IMR-90 (cell line): ENCODE measurements at regions not wholly inside any gene's neighbourhood (a gene's known extent, or its start where the extent isn't known, plus 50 kb on each side); places are given as distances from the start of the nearest gene placed in this dataset.

Experiments
- ATAC-seq: fragments of 200-7000 bp; cut with Tn5 transposase; 2 replicates; pipeline ENCODE4 v1.9.1; 2020; ENCODE audit warnings: low read depth, mild to moderate bottlenecking, moderate library complexity
- BruUV-seq: library from RNA; stranded (reverse); fragments of 400-500 nt; replicated peaks from 2 replicates; lab custom pipeline; 2021; lab: Mats Ljungman, UMichigan
- CTCF ChIA-PET: fragments of 300-600 bp; formaldehyde crosslinking; extraction: SDS; loops from one replicate; lab custom pipeline; 2021; ENCODE audit warnings: antibody characterized with exemption; lab: Yijun Ruan, JAX
- POLR2A ChIA-PET: fragments of 300-600 bp; sonication (Branson Sonifier 250); formaldehyde crosslinking; loops from one replicate; lab custom pipeline; 2022; ENCODE audit warnings: antibody characterized with exemption; ENCODE audit not compliant: unreplicated experiment; lab: Charles Lee
- DNase-seq: peaks from one replicate; pipeline ENCODE4 v3.0.0; 2013
- H2AFZ ChIP-seq: replicated peaks from 2 replicates; pipeline ENCODE3; 2013; ENCODE audit warnings: low read length, mild to moderate bottlenecking; ENCODE audit not compliant: poor library complexity
- H2AK5ac ChIP-seq: 2 replicates; pipeline ENCODE4 v1.6.1; 2013; ENCODE audit warnings: low read depth, low read length, inconsistent platforms
- H2AK9ac ChIP-seq: replicated peaks from 2 replicates; pipeline ENCODE3; 2013; ENCODE audit warnings: mild to moderate bottlenecking, low read depth, low read length, moderate library complexity; ENCODE audit not compliant: poor library complexity
- H2BK120ac ChIP-seq: 2 replicates; pipeline ENCODE4 v1.6.1; 2013; ENCODE audit warnings: low read depth, low read length, inconsistent platforms
- H2BK15ac ChIP-seq: 3 replicates; pipeline ENCODE4 v1.6.1; 2013; ENCODE audit warnings: low read depth, low read length, inconsistent platforms
- H2BK20ac ChIP-seq: 2 replicates; pipeline ENCODE4 v1.6.1; 2013; ENCODE audit warnings: low read depth, mild to moderate bottlenecking, inconsistent platforms, low read length, moderate library complexity
- H2BK5ac ChIP-seq: 2 replicates; pipeline ENCODE4 v1.6.1; 2013; ENCODE audit warnings: mild to moderate bottlenecking, low read depth, low read length, inconsistent platforms; ENCODE audit not compliant: poor library complexity, severe bottlenecking
- H3K14ac ChIP-seq: replicated peaks from 2 replicates; pipeline ENCODE4 v1.6.1; 2013; ENCODE audit warnings: low read depth, low read length, inconsistent platforms
- H3K18ac ChIP-seq: 2 replicates; pipeline ENCODE4 v1.6.1; 2013; ENCODE audit warnings: low read depth, low read length, control low read depth
- H3K23ac ChIP-seq: 2 replicates; pipeline ENCODE4 v1.6.1; 2013; ENCODE audit warnings: low read depth, low read length, inconsistent platforms
- H3K27ac ChIP-seq: 2 replicates; pipeline ENCODE4 v1.5.1; 2013; ENCODE audit warnings: mild to moderate bottlenecking, control low read depth, low read length; ENCODE audit not compliant: insufficient read depth
- H3K27me3 ChIP-seq: 2 replicates; pipeline ENCODE4 v1.6.1; 2013; ENCODE audit warnings: low read length; ENCODE audit not compliant: control insufficient read depth, insufficient read depth
- H3K36me3 ChIP-seq: 2 replicates; pipeline ENCODE4 v1.6.1; 2013; ENCODE audit warnings: low read length, mixed read lengths; ENCODE audit not compliant: control insufficient read depth, insufficient read depth
- H3K4ac ChIP-seq: 2 replicates; pipeline ENCODE4 v1.6.1; 2013; ENCODE audit warnings: low read depth, low read length, inconsistent platforms
- H3K4me1 ChIP-seq: 2 replicates; pipeline ENCODE4 v1.6.1; 2013; ENCODE audit warnings: low read length, mixed read lengths; ENCODE audit not compliant: control insufficient read depth, insufficient read depth
- H3K4me2 ChIP-seq: 2 replicates; pipeline ENCODE4 v1.6.1; 2013; ENCODE audit warnings: low read depth, mild to moderate bottlenecking, control low read depth, low read length, moderate library complexity
- H3K4me3 ChIP-seq: 2 replicates; pipeline ENCODE4 v1.5.1; 2013; ENCODE audit warnings: low read depth, mild to moderate bottlenecking, control low read depth, low read length, moderate library complexity; ENCODE audit not compliant: insufficient read depth
- H3K56ac ChIP-seq: 2 replicates; pipeline ENCODE4 v1.6.1; 2013; ENCODE audit warnings: low read length, inconsistent platforms; ENCODE audit not compliant: insufficient read depth; ENCODE audit errors: extremely low read depth
- H3K79me1 ChIP-seq, 2 experiments: 2 replicates each; pipeline ENCODE4 v1.6.1; 2013; ENCODE audit warnings: low read length in 2 of 2, inconsistent platforms in 1 of 2, low read depth in 1 of 2
- H3K9ac ChIP-seq: 2 replicates; pipeline ENCODE4 v1.6.1; 2013; ENCODE audit warnings: low read depth, low read length, control low read depth
- H3K9me1 ChIP-seq: 2 replicates; pipeline ENCODE4 v1.6.1; 2013; ENCODE audit warnings: low read length, inconsistent platforms; ENCODE audit not compliant: insufficient read depth
- H3K9me3 ChIP-seq: 2 replicates; pipeline ENCODE4 v1.6.1; 2013; ENCODE audit warnings: low read length; ENCODE audit not compliant: control insufficient read depth, insufficient read depth
- H4K20me1 ChIP-seq: 2 replicates; pipeline ENCODE4 v1.6.1; 2013; ENCODE audit warnings: low read length, inconsistent platforms; ENCODE audit not compliant: insufficient read depth
- H4K5ac ChIP-seq: 2 replicates; pipeline ENCODE4 v1.6.1; 2013; ENCODE audit warnings: mild to moderate bottlenecking, low read depth, low read length, control low read depth
- H4K8ac ChIP-seq, 2 experiments: 2 replicates each; pipeline ENCODE4 v1.6.1; 2013; ENCODE audit warnings: low read depth in 2 of 2, low read length in 2 of 2, control low read depth in 1 of 2, inconsistent platforms in 1 of 2
- H4K91ac ChIP-seq: 2 replicates; pipeline ENCODE4 v1.6.1; 2013; ENCODE audit warnings: low read depth, low read length, inconsistent platforms; ENCODE audit not compliant: insufficient read depth
- CTCF ChIP-seq: conservative IDR thresholded peaks from 2 replicates; pipeline ENCODE4 v1.5.1; 2012; ENCODE audit warnings: mild to moderate bottlenecking, low read depth, low read length, improper control_type of control experiment
- ELK1 ChIP-seq: fragments of 150-350 bp; IDR thresholded peaks from 2 replicates; pipeline ENCODE4 v1.6.1; 2016; ENCODE audit warnings: low read depth, mild to moderate bottlenecking, low read length, moderate library complexity, borderline replicate concordance
- FOS ChIP-seq: fragments of 150-350 bp; IDR thresholded peaks from 2 replicates; pipeline ENCODE4 v1.6.1; 2016; ENCODE audit warnings: low read depth, low read length
- MAFK ChIP-seq: IDR thresholded peaks from 2 replicates; pipeline ENCODE4 v1.6.1; 2012; ENCODE audit warnings: low read depth, low read length, improper control_type of control experiment
- MAZ ChIP-seq: IDR thresholded peaks from 2 replicates; pipeline ENCODE4 v1.6.1; 2012; ENCODE audit warnings: low read depth, mild to moderate bottlenecking, low read length, improper control_type of control experiment, moderate library complexity, borderline replicate concordance
- MXI1 ChIP-seq: IDR thresholded peaks from 2 replicates; pipeline ENCODE4 v1.6.1; 2012; ENCODE audit warnings: low read depth, mild to moderate bottlenecking, low read length, moderate library complexity, borderline replicate concordance
- POLR2A ChIP-seq: IDR thresholded peaks from 2 replicates; pipeline ENCODE4 v1.6.1; 2012; ENCODE audit warnings: mild to moderate bottlenecking, low read depth, low read length
- RCOR1 ChIP-seq: IDR thresholded peaks from 2 replicates; pipeline ENCODE4 v1.6.1; 2012; ENCODE audit warnings: mild to moderate bottlenecking, low read length, improper control_type of control experiment; ENCODE audit not compliant: insufficient replicate concordance
- RFX5 ChIP-seq: IDR thresholded peaks from 2 replicates; pipeline ENCODE4 v1.8.0; 2012; ENCODE audit warnings: low read depth, mild to moderate bottlenecking, low read length, moderate library complexity
- SMC3 ChIP-seq: fragments of 150-350 bp; IDR thresholded peaks from 2 replicates; pipeline ENCODE4 v1.6.1; 2016; ENCODE audit warnings: low read depth, mild to moderate bottlenecking, antibody characterized with exemption, low read length, moderate library complexity
- USF2 ChIP-seq: fragments of 150-350 bp; IDR thresholded peaks from 2 replicates; pipeline ENCODE4 v1.6.1; 2017; ENCODE audit warnings: mild to moderate bottlenecking, antibody characterized with exemption, low read length, low read depth
- WGBS, 2 experiments: methylation state at CpG; one replicate each; pipeline versions ENCODE4 v1.1.5 to v1.1.7; 2013; ENCODE audit warnings: missing lambda C conversion rate in 2 of 2; ENCODE audit not compliant: insufficient read length in 1 of 2; ENCODE audit errors: extremely low coverage in 2 of 2; 5-methylcytosine and 5-hydroxymethylcytosine counted together
- dilution Hi-C: fragments of 300-500 bp; cut with HindIII; formaldehyde crosslinking; loops from one replicate; pipeline ENCODE4 v1.14.3; 2018; ENCODE audit warnings: low sequenced_read_pairs; ENCODE audit not compliant: unreplicated experiment
- in situ Hi-C: fragments of 300-500 bp; cut with MboI; formaldehyde crosslinking; loops from 3 replicates; pipeline ENCODE4 v1.14.3; 2019; ENCODE audit warnings: low sequenced_read_pairs, inconsistent platforms, mixed read lengths
- intact Hi-C: fragments of 100-400 bp; cut with micrococcal nuclease; formaldehyde crosslinking; loops from 2 replicates; pipeline ENCODE4 v1.10.0; 2022

GRCh38 chr10:4672201-4672600 is 153.8 kb upstream of the AKR1E2 start:
- Histone ChIP-seq H3K9ac (no peak overlapping the region; the same call in 1 of the 2 replicates), H3K18ac (peak overlapping the region; percentile 79; the same call in 1 of the 2 replicates), H2BK20ac (peak overlapping the region; percentile 53; the same call in 1 of the 2 replicates), H2AFZ (no peak overlapping the region), H3K27me3 (no peaks in the 10 kb centered on the region), H3K9me3 (peaks cover 2% of the 10 kb centered on the region), H3K4me3 (no peak overlapping the region), H3K4me2 (peak overlapping the region; percentile 96; the same call in 1 of the 2 replicates), H4K8ac (peak overlapping the region; percentile 32 to 65), H2BK5ac (peak overlapping the region; percentile 95), H2AK9ac (no peak overlapping the region), H3K14ac (peak overlapping the region; percentile 59), H4K5ac (0 out of 2 replicates have a peak overlapping the region, but pooled peaks have one; percentile 44), H3K4ac (peak overlapping the region; percentile 26; the same call in 1 of the 2 replicates), H2BK15ac (peak overlapping the region; percentile 56; the same call in 1 of the 3 replicates), H2AK5ac (peak overlapping the region; percentile 23; the same call in 1 of the 2 replicates), H2BK120ac (peak overlapping the region; percentile 98), H3K56ac (no peak overlapping the region; the same call in 1 of the 2 replicates), H4K20me1 (no peaks in the 10 kb centered on the region), H4K91ac (peak overlapping the region; percentile 7; the same call in 1 of the 2 replicates), H3K9me1 (0 out of 2 replicates have a peak, but pooled peaks cover 2% of the 10 kb centered on the region), H3K36me3 (no peaks in the 10 kb centered on the region), H3K27ac (no peak overlapping the region; the same call in 1 of the 2 replicates), H3K79me1 (peaks cover 3 to 6% of the 10 kb centered on the region in 2 experiments; a peak in 1 of 4 replicates), H3K23ac (peak overlapping the region; percentile 7; the same call in 1 of the 2 replicates), H3K4me1 (peaks cover 6% of the 10 kb centered on the region)
- ATAC-seq: no peak
- TF ChIP-seq RCOR1: no peak
- TF ChIP-seq SMC3: no peak
- no peak for TF ChIP-seq MAFK
- TF ChIP-seq USF2: no peak
- no peak for TF ChIP-seq FOS
- TF ChIP-seq ELK1: no peak
- no peak for TF ChIP-seq CTCF
- no peak for TF ChIP-seq POLR2A
- TF ChIP-seq MXI1: no peak
- TF ChIP-seq MAZ: no peak
- no peak for TF ChIP-seq RFX5
- ChIA-PET CTCF (no interaction called here), POLR2A (no interaction called here)
- in situ Hi-C loops (no loop called here), dilution Hi-C loops (no loop called here), intact Hi-C loops (no loop called here)
- BruUV-seq: no TSS peak
- no peak for DNase-seq
- no CpG with 5 or more reads among the region's 1 CpG for WGBS, 2 experiments
